ENCODE measurements at regions not wholly inside any gene's neighbourhood (a gene's known extent, or its start where the extent isn't known, plus 50 kb on each side); places are given as distances from the start of the nearest gene placed in this dataset.

DNA sequence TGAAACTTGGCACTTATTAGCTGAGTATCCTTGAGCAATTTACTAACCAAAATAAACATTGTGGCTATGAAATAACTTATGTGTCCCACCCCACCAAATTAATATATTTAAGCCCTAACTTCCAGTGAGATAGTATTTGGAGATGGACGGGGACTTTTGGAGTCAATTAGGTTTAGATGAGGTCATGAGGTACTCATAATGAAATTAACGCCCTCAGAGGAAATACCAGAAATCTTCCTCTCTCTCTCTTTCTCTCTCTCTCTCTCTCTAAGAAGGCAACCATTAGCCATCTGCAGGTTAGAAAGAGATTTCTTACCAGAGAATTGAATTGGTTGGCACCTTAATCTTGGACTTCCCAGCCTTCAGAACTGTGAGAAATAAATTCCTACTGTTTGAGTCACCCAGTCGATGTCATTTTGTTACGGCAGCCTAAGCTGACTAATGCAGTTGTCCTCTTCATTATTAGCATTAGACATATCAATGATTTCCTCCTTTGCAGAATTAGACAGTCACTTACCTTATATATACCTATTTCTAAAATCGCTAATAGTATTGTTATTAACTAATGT lies 1284.0 kb downstream of the FAM181B start (continued):
- TF ChIP-seq, protein P1, sequence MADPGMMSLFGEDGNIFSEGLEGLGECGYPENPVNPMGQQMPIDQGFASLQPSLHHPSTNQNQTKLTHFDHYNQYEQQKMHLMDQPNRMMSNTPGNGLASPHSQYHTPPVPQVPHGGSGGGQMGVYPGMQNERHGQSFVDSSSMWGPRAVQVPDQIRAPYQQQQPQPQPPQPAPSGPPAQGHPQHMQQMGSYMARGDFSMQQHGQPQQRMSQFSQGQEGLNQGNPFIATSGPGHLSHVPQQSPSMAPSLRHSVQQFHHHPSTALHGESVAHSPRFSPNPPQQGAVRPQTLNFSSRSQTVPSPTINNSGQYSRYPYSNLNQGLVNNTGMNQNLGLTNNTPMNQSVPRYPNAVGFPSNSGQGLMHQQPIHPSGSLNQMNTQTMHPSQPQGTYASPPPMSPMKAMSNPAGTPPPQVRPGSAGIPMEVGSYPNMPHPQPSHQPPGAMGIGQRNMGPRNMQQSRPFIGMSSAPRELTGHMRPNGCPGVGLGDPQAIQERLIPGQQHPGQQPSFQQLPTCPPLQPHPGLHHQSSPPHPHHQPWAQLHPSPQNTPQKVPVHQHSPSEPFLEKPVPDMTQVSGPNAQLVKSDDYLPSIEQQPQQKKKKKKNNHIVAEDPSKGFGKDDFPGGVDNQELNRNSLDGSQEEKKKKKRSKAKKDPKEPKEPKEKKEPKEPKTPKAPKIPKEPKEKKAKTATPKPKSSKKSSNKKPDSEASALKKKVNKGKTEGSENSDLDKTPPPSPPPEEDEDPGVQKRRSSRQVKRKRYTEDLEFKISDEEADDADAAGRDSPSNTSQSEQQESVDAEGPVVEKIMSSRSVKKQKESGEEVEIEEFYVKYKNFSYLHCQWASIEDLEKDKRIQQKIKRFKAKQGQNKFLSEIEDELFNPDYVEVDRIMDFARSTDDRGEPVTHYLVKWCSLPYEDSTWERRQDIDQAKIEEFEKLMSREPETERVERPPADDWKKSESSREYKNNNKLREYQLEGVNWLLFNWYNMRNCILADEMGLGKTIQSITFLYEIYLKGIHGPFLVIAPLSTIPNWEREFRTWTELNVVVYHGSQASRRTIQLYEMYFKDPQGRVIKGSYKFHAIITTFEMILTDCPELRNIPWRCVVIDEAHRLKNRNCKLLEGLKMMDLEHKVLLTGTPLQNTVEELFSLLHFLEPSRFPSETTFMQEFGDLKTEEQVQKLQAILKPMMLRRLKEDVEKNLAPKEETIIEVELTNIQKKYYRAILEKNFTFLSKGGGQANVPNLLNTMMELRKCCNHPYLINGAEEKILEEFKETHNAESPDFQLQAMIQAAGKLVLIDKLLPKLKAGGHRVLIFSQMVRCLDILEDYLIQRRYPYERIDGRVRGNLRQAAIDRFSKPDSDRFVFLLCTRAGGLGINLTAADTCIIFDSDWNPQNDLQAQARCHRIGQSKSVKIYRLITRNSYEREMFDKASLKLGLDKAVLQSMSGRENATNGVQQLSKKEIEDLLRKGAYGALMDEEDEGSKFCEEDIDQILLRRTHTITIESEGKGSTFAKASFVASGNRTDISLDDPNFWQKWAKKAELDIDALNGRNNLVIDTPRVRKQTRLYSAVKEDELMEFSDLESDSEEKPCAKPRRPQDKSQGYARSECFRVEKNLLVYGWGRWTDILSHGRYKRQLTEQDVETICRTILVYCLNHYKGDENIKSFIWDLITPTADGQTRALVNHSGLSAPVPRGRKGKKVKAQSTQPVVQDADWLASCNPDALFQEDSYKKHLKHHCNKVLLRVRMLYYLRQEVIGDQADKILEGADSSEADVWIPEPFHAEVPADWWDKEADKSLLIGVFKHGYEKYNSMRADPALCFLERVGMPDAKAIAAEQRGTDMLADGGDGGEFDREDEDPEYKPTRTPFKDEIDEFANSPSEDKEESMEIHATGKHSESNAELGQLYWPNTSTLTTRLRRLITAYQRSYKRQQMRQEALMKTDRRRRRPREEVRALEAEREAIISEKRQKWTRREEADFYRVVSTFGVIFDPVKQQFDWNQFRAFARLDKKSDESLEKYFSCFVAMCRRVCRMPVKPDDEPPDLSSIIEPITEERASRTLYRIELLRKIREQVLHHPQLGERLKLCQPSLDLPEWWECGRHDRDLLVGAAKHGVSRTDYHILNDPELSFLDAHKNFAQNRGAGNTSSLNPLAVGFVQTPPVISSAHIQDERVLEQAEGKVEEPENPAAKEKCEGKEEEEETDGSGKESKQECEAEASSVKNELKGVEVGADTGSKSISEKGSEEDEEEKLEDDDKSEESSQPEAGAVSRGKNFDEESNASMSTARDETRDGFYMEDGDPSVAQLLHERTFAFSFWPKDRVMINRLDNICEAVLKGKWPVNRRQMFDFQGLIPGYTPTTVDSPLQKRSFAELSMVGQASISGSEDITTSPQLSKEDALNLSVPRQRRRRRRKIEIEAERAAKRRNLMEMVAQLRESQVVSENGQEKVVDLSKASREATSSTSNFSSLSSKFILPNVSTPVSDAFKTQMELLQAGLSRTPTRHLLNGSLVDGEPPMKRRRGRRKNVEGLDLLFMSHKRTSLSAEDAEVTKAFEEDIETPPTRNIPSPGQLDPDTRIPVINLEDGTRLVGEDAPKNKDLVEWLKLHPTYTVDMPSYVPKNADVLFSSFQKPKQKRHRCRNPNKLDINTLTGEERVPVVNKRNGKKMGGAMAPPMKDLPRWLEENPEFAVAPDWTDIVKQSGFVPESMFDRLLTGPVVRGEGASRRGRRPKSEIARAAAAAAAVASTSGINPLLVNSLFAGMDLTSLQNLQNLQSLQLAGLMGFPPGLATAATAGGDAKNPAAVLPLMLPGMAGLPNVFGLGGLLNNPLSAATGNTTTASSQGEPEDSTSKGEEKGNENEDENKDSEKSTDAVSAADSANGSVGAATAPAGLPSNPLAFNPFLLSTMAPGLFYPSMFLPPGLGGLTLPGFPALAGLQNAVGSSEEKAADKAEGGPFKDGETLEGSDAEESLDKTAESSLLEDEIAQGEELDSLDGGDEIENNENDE (IDR thresholded peaks at IDR 0.05; ENCODE audit: insufficient replicate concordance, low read length): no peak
- TF ChIP-seq, protein P2, sequence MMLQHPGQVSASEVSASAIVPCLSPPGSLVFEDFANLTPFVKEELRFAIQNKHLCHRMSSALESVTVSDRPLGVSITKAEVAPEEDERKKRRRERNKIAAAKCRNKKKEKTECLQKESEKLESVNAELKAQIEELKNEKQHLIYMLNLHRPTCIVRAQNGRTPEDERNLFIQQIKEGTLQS (IDR thresholded peaks at IDR 0.05; ENCODE audit: insufficient read depth, low read depth, low read length): no peak
- TF ChIP-seq SUZ12 (IDR thresholded peaks at IDR 0.05; ENCODE audit: low read length) (no peak), RBBP5 (IDR thresholded peaks at IDR 0.05; ENCODE audit: borderline replicate concordance, low read depth, low read length) (no peak), CEBPB (IDR thresholded peaks at IDR 0.05; ENCODE audit: low read depth, low read length) (no peak), CBX5 (IDR thresholded peaks at IDR 0.05; ENCODE audit: low read depth, low read length) (no peak), MAX (IDR thresholded peaks at IDR 0.05) (no peak)
- TF ChIP-seq, protein P3, sequence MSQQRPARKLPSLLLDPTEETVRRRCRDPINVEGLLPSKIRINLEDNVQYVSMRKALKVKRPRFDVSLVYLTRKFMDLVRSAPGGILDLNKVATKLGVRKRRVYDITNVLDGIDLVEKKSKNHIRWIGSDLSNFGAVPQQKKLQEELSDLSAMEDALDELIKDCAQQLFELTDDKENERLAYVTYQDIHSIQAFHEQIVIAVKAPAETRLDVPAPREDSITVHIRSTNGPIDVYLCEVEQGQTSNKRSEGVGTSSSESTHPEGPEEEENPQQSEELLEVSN (IDR thresholded peaks at IDR 0.05): no peak

All from H1 (cell line).